GM23338 (cell line): ENCODE measurements at regions not wholly inside any gene's neighbourhood (a gene's known extent, or its start where the extent isn't known, plus 50 kb on each side); places are given as distances from the start of the nearest gene placed in this dataset.

Experiments used
- ATAC-seq: fragments of 200-7000 bp; cut with Tn5 transposase; 3 replicates; pipeline ENCODE4 v1.9.1; 2020
- DNase-seq: peaks from one replicate; pipeline ENCODE4 v3.0.0-alpha.2; 2015; ENCODE audit warnings: low spot score
- H2AFZ ChIP-seq: fragments of 200-600 bp; sonication (generic); 2 replicates; pipeline ENCODE4 v1.8.0; 2016; ENCODE audit warnings: antibody characterized with exemption, mild to moderate bottlenecking, moderate library complexity
- H3F3A ChIP-seq: fragments of 200-600 bp; sonication (generic); replicated peaks from 2 replicates; pipeline ENCODE4 v1.8.0; 2017; ENCODE audit warnings: antibody characterized with exemption, mixed run types, low read depth
- H3K27ac ChIP-seq: fragments of 200-600 bp; sonication (generic); 2 replicates; pipeline ENCODE4 v1.6.1; 2016; ENCODE audit warnings: low read depth
- H3K27me3 ChIP-seq: fragments of 200-600 bp; sonication (generic); 2 replicates; pipeline ENCODE4 v1.8.0; 2016; ENCODE audit warnings: mild to moderate bottlenecking, mixed run types, moderate library complexity; ENCODE audit not compliant: insufficient read depth
- H3K36me3 ChIP-seq: fragments of 200-600 bp; sonication (generic); 2 replicates; pipeline ENCODE4 v1.8.0; 2016; ENCODE audit warnings: mild to moderate bottlenecking; ENCODE audit not compliant: insufficient read depth
- H3K4me1 ChIP-seq: fragments of 200-600 bp; sonication (generic); 2 replicates; pipeline ENCODE4 v1.8.0; 2016; ENCODE audit warnings: mild to moderate bottlenecking, moderate library complexity; ENCODE audit not compliant: insufficient read depth
- H3K4me2 ChIP-seq: fragments of 200-600 bp; sonication (generic); 2 replicates; pipeline ENCODE4 v1.7.1; 2017; ENCODE audit warnings: mixed run types
- H3K4me3 ChIP-seq: fragments of 200-600 bp; sonication (generic); 2 replicates; pipeline ENCODE4 v1.6.1; 2016; ENCODE audit warnings: mixed run types
- H3K79me2 ChIP-seq: fragments of 200-600 bp; sonication (generic); replicated peaks from 2 replicates; pipeline ENCODE4 v1.8.0; 2017; ENCODE audit warnings: mild to moderate bottlenecking; ENCODE audit not compliant: insufficient read depth
- H3K9me2 ChIP-seq: fragments of 200-600 bp; sonication (generic); 2 replicates; pipeline ENCODE4 v1.8.0; 2017; ENCODE audit not compliant: insufficient read depth
- H4K20me1 ChIP-seq: fragments of 200-600 bp; sonication (generic); replicated peaks from 2 replicates; pipeline ENCODE4 v1.8.0; 2017; ENCODE audit warnings: mild to moderate bottlenecking; ENCODE audit not compliant: insufficient read depth
- H3K27ac Mint-ChIP-seq: 2 replicates; pipeline ENCODE4 v1.8.0; 2020; ENCODE audit warnings: inconsistent platforms, mild to moderate bottlenecking, moderate library complexity, mixed read lengths
- H3K27me3 Mint-ChIP-seq: 3 replicates; pipeline ENCODE4 v1.8.0; 2022; ENCODE audit warnings: low read depth, mild to moderate bottlenecking, moderate library complexity, mixed read lengths, inconsistent platforms; ENCODE audit not compliant: insufficient read depth, poor library complexity
- H3K36me3 Mint-ChIP-seq: 3 replicates; pipeline ENCODE4 v1.8.0; 2021; ENCODE audit warnings: low read depth, mild to moderate bottlenecking, inconsistent platforms, moderate library complexity, mixed read lengths
- H3K4me1 Mint-ChIP-seq: 3 replicates; pipeline ENCODE4 v1.8.0; 2020; ENCODE audit warnings: mild to moderate bottlenecking, inconsistent platforms, mixed read lengths
- H3K4me3 Mint-ChIP-seq: 3 replicates; pipeline ENCODE4 v1.8.0; 2021; ENCODE audit warnings: moderate library complexity, mild to moderate bottlenecking, inconsistent platforms, mixed read lengths
- H3K9me3 Mint-ChIP-seq: 3 replicates; pipeline ENCODE4 v1.8.0; 2020; ENCODE audit warnings: moderate library complexity, mild to moderate bottlenecking, inconsistent platforms, mixed read lengths
- CTCF ChIP-seq, 2 experiments: fragments of 200-600 bp in 1 of 2; sonication (generic) in 1 of 2; conservative IDR thresholded peaks; 2 replicates each; pipeline versions ENCODE4 v1.5.1 to v1.6.1; 2016 to 2017; ENCODE audit warnings: antibody characterized with exemption in 2 of 2, low read depth in 2 of 2, mild to moderate bottlenecking in 2 of 2, moderate library complexity in 1 of 2
- ETS1 ChIP-seq: IDR thresholded peaks from 2 replicates; pipeline ENCODE4 v1.6.1; 2016; ENCODE audit warnings: antibody characterized with exemption
- EZH2 ChIP-seq: fragments of 200-600 bp; sonication (generic); IDR thresholded peaks from one replicate; pipeline ENCODE4 v1.8.0; 2017; ENCODE audit warnings: antibody characterized with exemption, mild to moderate bottlenecking, low read depth; ENCODE audit not compliant: unreplicated experiment
- EZH2phosphoT487 ChIP-seq: fragments of 200-600 bp; sonication (generic); IDR thresholded peaks from one replicate; pipeline ENCODE4 v1.8.1; 2018; ENCODE audit warnings: antibody characterized with exemption; ENCODE audit not compliant: unreplicated experiment
- JUNB ChIP-seq: IDR thresholded peaks from one replicate; pipeline ENCODE4 v1.6.1; 2016; ENCODE audit warnings: antibody characterized with exemption; ENCODE audit not compliant: unreplicated experiment
- NANOG ChIP-seq: IDR thresholded peaks from 2 replicates; pipeline ENCODE4 v1.6.1; 2016; ENCODE audit warnings: antibody characterized with exemption, borderline replicate concordance
- POLR2AphosphoS5 ChIP-seq: IDR thresholded peaks from 2 replicates; pipeline ENCODE4 v1.6.1; 2016; ENCODE audit warnings: antibody characterized with exemption, low read depth
- REST ChIP-seq: IDR thresholded peaks from one replicate; pipeline ENCODE4 v1.6.1; 2018; ENCODE audit warnings: antibody characterized with exemption; ENCODE audit not compliant: unreplicated experiment
- STAT1 ChIP-seq: IDR thresholded peaks from one replicate; pipeline ENCODE4 v1.6.1; 2016; ENCODE audit warnings: antibody characterized with exemption; ENCODE audit not compliant: unreplicated experiment
- ZNF331 ChIP-seq: fragments of 250-450 bp; sonication (Bioruptor Pico); IDR thresholded peaks from 2 replicates; pipeline ENCODE4 v1.5.0; 2020; ENCODE audit warnings: low read depth, mild to moderate bottlenecking, moderate library complexity
- ZNF462 ChIP-seq: fragments of 250-450 bp; sonication (Bioruptor Pico); IDR thresholded peaks from 2 replicates; pipeline ENCODE4 v1.5.0; 2020; ENCODE audit warnings: mild to moderate bottlenecking, moderate library complexity

GRCh38 chr4:163732473-163732872 lies 238.0 kb downstream of the TMA16 start:
- Histone ChIP-seq H3F3A (no peaks in the 10 kb centered on the region), H3K79me2 (no peaks in the 10 kb centered on the region), H3K4me1 (no peaks in the 10 kb centered on the region), H3K4me3 (no peak overlapping the region), H3K36me3 (no peaks in the 10 kb centered on the region), H4K20me1 (no peaks in the 10 kb centered on the region), H3K27me3 (no peaks in the 10 kb centered on the region), H3K27ac (no peak overlapping the region), H3K4me2 (no peak overlapping the region), H2AFZ (no peak overlapping the region), H3K9me2 (no peaks in the 10 kb centered on the region)
- TF ChIP-seq EZH2: no peak
- TF ChIP-seq JUNB: no peak
- TF ChIP-seq STAT1: no peak
- no peak for TF ChIP-seq NANOG
- TF ChIP-seq ZNF331 (CRISPR knock-in tag): no peak
- TF ChIP-seq EZH2phosphoT487: no peak
- TF ChIP-seq CTCF (conservative IDR thresholded peaks at IDR 0.05; ENCODE audit: low read depth in 2 of 2): no peak
- no peak for TF ChIP-seq ZNF462
- TF ChIP-seq POLR2AphosphoS5: no peak
- no peak for TF ChIP-seq ETS1
- no peak for TF ChIP-seq REST
- H3K27ac Mint-ChIP-seq: no peak overlapping the region
- ATAC-seq: no peak
- H3K9me3 Mint-ChIP-seq: peaks cover 31% of the 10 kb centered on the region
- peaks cover 4% of the 10 kb centered on the region for H3K27me3 Mint-ChIP-seq
- H3K4me3 Mint-ChIP-seq: no peak overlapping the region
- H3K36me3 Mint-ChIP-seq: peaks cover 6% of the 10 kb centered on the region; the same call in 1 of the 3 replicates
- DNase-seq: no peak
- no peaks in the 10 kb centered on the region for H3K4me1 Mint-ChIP-seq
